LHCN-M2 (cell line): ENCODE measurements at regions not wholly inside any gene's neighbourhood (a gene's known extent, or its start where the extent isn't known, plus 50 kb on each side); places are given as distances from the start of the nearest gene placed in this dataset.
A peak's percentile ranks its signal among the peaks of the same experiment; 100 is the strongest.

Source experiments
- DNase-seq: peaks from one replicate; pipeline ENCODE4 v3.0.0-alpha.2; 2012; ENCODE audit warnings: low read depth

GRCh38 chr4:83171436-83172039 lies 57.0 kb upstream of the PLAC8 start:
- no peak for DNase-seq

- peak; percentile 36 for DNase-seq
These were observed 56.4 kb upstream of the PLAC8 start for GRCh38 chr4:83170952-83171399.
